SHP77 treated with DMSO at 0.1 percent for 48 hours (cell line): ENCODE measurements at regions not wholly inside any gene's neighbourhood (a gene's known extent, or its start where the extent isn't known, plus 50 kb on each side); places are given as distances from the start of the nearest gene placed in this dataset.
"Not testable (repeated sequence)": the region's sequence is repeated elsewhere in the genome, so short reads cannot be mapped to it uniquely, and the experiment has no call there.

Source experiments
- DNase-seq: peaks from one replicate; lab custom pipeline; 2025; lab: John Stamatoyannopoulos, UW

- no peak for DNase-seq
Observed at GRCh38 chr6:92507552-92507951, 911.8 kb downstream of the EPHA7 start.

GRCh38 chr6:92504509-92504908 is 914.9 kb downstream of the EPHA7 start:
- DNase-seq: no peak

DNA sequence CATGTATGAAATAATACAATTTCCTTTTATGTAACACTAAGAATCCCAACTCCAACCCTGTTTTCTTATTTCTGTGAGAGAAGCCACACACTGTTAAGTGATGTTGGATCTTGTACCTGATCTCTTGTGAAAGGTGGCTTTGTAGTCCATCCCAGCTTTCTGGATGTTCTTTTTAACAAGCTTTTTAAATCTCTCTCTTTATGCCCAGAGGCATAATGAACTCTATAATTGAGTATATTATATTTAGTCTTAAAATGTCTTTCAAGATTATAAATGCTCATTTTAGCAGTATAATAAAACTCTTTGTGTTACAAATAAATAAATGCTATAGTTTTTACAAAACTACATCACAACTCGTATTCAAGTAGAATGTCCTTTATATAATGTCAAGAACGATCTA is 922.1 kb downstream of the EPHA7 start:
- DNase-seq: no peak

DNA sequence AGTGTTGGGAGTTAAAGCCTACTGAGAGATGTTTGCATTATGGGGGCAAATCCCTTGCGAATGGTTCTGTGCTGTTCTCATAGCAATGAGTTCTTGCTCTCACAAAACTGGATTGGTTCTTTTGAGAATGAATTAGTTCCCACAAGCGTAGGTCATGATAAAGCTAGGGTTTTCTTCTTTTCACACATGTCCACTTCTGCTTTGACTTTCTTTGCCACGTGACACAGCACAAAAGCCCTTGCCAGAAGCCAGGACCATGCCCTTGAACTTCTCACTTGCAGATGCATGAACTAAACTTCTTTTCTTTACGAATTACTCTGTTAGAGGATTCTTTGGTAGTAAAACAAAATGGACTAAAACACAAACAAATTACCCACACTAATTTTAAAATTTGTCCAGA is 922.8 kb downstream of the EPHA7 start:
- DNase-seq: no peak

GRCh38 chr6:92495242-92495641 is 924.1 kb downstream of the EPHA7 start:
- DNase-seq: no peak

- no peak for DNase-seq
Observed at GRCh38 chr6:92485487-92485886, 933.9 kb downstream of the EPHA7 start.

- DNase-seq: no peak
Observed at GRCh38 chr6:92479831-92480230, 939.5 kb downstream of the EPHA7 start.

DNA sequence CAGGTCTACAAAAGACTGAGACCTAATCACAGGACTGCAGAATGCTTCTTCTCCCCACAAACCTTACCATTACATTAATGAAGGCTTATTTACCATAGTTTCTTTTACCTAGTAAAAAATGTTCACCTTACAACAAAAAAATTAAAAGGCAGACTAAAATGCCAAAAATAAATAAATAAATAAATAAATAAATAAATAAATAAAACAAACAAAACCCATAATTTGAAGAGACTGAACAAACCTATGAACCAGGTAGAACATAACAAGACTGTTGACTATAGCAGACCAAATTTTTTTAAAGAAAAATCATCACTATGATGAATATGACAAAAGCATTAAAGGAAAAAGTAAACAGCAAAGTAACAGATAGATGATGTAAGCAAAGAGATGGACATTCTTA is 946.3 kb downstream of the EPHA7 start:
- DNase-seq: no peak

- no peak for DNase-seq
Observed at GRCh38 chr6:92469186-92469828, 950.1 kb downstream of the EPHA7 start.

GRCh38 chr6:92468066-92468465 is 951.3 kb downstream of the EPHA7 start:
- no peak for DNase-seq

DNA sequence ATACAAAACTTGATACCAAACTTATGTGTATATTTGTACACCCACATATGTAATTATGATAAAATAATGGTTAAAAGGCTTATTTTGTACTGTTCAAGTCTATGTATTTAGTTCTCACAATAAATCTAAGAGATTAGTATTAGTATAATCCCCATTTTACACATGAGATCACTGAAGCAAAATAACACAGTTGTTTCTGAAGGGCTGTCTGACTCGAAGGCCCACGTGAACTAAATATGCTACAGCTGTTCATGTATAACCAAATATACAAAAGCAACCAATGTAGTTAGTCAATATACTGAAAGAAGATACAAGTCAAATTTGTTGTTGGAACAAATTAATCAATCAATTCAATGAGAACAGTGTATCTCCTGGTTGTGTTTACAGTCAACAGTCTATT is 959.2 kb downstream of the EPHA7 start:
- no peak for DNase-seq

GRCh38 chr6:92459606-92460005 is 959.8 kb downstream of the EPHA7 start:
- DNase-seq: no peak

DNA sequence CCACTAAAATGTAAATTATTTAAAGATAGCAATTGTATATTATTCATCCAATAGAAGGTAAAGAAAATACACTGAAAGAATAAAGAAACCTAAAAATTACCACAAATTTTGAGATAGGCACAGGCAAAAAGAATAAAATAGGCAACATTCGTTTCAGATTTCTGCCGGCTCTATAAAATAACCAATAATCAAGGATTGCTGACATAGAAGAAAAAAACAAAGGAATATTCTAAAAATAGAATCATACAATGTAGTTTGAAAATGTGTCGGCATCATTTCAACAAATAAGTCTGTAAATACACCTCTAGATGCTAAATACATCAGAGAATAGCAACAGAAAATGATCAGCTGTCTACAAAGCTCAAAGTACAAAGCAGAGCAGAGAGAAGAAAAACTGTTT is 973.3 kb downstream of the EPHA7 start:
- DNase-seq: no peak

- no peak for DNase-seq
Observed at GRCh38 chr6:92433911-92434310, 985.4 kb downstream of the EPHA7 start.

- no peak for DNase-seq
Observed at GRCh38 chr6:92431502-92431901, 987.9 kb downstream of the EPHA7 start.

DNA sequence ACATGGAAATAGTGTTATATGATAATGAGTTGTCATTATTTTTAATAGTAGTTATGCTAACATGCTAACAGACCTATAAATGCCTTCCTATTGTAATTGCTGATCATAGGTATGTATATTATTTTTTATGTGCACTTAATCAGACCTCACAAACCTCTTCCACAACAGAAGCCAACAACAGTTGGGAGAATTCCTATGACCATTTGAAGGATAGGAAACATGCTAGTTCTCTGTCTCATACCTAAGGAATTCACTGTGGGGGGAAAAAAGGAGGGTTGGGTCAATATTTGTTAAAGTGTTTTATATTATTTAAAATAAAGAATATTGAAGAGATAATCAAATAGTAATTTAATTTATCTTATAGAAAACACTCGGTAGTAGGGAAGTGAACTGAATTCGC is 990.9 kb downstream of the EPHA7 start:
- no peak for DNase-seq

- DNase-seq: no peak
Observed at GRCh38 chr6:92427453-92427852, 991.9 kb downstream of the EPHA7 start.

- DNase-seq: no peak
Observed at GRCh38 chr6:92415656-92416055, 1003.7 kb downstream of the EPHA7 start.

GRCh38 chr6:92408350-92408749 is 1011.0 kb downstream of the EPHA7 start:
- no peak for DNase-seq

DNA sequence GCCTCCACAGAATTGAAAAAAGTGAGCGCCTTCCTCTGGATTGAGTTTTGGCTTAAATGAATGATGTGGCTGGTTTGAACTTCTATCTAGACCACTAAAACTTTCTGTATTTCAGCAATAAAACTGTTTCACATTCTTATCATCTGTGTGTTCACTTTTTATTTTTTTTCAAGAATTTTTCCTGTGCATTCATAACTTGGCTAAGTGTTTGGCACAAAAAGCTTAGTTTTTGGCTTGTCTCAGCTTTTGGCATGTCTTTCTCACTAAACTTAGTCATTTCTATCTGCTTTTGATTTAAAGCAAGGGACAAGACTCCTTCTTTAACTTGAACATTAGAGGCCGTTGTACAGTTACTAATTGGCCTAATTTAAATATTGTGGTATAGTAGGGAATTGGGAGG is 1015.1 kb downstream of the EPHA7 start:
- DNase-seq: no peak

GRCh38 chr6:92399911-92400310 is 1019.4 kb downstream of the EPHA7 start:
- DNase-seq: no peak

GRCh38 chr6:92388706-92389105 is 1030.7 kb downstream of the EPHA7 start:
- not testable (repeated sequence) for DNase-seq

GRCh38 chr6:92380803-92381601 is 1038.4 kb downstream of the EPHA7 start:
- DNase-seq: no peak

- DNase-seq: no peak
Observed at GRCh38 chr6:92377137-92377536, 1042.2 kb downstream of the EPHA7 start.
